AG04449 (cell line): ENCODE measurements at regions not wholly inside any gene's neighbourhood (a gene's known extent, or its start where the extent isn't known, plus 50 kb on each side); places are given as distances from the start of the nearest gene placed in this dataset.

ENCODE experiments used
- CTCF ChIA-PET: fragments of 350-600 bp; formaldehyde crosslinking; extraction: SDS; loops from one replicate; lab custom pipeline; 2021; ENCODE audit warnings: antibody characterized with exemption; lab: Yijun Ruan, JAX
- POLR2A ChIA-PET: fragments of 400-600, 350-600 bp; formaldehyde crosslinking; extraction: SDS; loops from one replicate; lab custom pipeline; 2020; ENCODE audit warnings: antibody characterized with exemption, inconsistent platforms; lab: Yijun Ruan, JAX
- DNase-seq: peaks from one replicate; pipeline ENCODE4 v3.0.0-alpha.2; 2010; ENCODE audit warnings: low read depth, low spot score
- H3K4me3 ChIP-seq: 2 replicates; pipeline ENCODE4 v1.5.1; 2011; ENCODE audit warnings: low read depth, mild to moderate bottlenecking, control low read depth, low read length
- TF ChIP-seq, protein P1 (sequence below): IDR thresholded peaks from one replicate; pipeline ENCODE4 v1.5.1; 2011; ENCODE audit warnings: mild to moderate bottlenecking, moderate library complexity, low read length, control low read depth, inconsistent platforms; ENCODE audit not compliant: insufficient read depth; ENCODE audit errors: missing control alignments

DNA sequence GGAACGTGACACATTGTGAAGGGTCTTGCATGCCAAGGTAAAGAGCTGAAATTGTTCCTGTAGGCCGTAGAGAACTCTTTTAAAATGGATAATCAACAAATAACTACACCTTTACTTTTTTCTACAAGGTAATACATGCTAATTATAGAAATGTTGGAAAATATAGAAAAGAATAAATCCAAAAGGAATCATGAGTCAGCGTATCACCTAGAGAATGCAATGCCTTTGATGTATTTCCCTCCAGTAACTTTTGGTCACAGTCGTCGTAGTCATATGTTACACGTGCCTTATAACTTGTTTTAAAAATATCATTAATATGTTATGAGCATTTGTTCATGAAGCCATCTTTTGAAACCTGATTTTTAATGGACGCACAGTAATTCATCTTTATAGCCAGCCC is 100.6 kb downstream of the LIPG start:
- H3K4me3 ChIP-seq, result no peak overlapping the region
- no peak for DNase-seq
- POLR2A ChIA-PET, result no interaction called here
- CTCF ChIA-PET, result no interaction called here
- TF ChIP-seq, protein P1, sequence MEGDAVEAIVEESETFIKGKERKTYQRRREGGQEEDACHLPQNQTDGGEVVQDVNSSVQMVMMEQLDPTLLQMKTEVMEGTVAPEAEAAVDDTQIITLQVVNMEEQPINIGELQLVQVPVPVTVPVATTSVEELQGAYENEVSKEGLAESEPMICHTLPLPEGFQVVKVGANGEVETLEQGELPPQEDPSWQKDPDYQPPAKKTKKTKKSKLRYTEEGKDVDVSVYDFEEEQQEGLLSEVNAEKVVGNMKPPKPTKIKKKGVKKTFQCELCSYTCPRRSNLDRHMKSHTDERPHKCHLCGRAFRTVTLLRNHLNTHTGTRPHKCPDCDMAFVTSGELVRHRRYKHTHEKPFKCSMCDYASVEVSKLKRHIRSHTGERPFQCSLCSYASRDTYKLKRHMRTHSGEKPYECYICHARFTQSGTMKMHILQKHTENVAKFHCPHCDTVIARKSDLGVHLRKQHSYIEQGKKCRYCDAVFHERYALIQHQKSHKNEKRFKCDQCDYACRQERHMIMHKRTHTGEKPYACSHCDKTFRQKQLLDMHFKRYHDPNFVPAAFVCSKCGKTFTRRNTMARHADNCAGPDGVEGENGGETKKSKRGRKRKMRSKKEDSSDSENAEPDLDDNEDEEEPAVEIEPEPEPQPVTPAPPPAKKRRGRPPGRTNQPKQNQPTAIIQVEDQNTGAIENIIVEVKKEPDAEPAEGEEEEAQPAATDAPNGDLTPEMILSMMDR, result no peak

DNA sequence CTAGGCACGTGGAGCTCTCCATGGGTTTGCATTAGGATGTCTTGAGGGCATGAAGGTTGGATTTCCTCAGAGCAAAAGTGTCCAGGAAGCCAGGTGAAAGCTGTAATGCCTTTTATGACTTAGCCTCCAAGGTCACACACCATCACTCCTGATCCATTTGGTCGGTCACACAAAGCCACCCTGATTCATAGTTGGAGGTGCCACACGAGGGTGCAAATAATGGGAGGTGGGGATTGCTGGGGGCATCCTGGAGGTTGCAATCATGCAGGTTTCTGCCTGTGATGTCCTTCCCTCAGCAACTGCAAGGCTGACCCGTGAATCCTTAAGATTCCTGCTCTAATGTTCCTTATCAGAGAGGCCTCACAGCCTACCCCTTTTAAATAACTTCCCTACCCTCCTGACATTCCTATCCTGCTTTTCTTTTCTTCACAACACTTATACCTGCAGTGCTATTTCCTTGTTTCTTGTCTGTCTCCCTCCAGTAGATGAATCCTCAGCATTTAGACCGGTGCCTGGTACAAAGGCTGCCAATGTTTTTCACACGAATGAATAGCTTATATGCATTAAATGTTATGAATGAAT is 97.1 kb downstream of the LIPG start:
- DNase-seq, result no peak
- CTCF ChIA-PET, result interaction anchor here (1.1 kb wide), 1 partner anchor 68 kb away, joined by 4 read pairs; no protein-coding TSS in a partner anchor
- POLR2A ChIA-PET, result no interaction called here
- H3K4me3 ChIP-seq, result no peak overlapping the region
- TF ChIP-seq, protein P1, result no peak

DNA sequence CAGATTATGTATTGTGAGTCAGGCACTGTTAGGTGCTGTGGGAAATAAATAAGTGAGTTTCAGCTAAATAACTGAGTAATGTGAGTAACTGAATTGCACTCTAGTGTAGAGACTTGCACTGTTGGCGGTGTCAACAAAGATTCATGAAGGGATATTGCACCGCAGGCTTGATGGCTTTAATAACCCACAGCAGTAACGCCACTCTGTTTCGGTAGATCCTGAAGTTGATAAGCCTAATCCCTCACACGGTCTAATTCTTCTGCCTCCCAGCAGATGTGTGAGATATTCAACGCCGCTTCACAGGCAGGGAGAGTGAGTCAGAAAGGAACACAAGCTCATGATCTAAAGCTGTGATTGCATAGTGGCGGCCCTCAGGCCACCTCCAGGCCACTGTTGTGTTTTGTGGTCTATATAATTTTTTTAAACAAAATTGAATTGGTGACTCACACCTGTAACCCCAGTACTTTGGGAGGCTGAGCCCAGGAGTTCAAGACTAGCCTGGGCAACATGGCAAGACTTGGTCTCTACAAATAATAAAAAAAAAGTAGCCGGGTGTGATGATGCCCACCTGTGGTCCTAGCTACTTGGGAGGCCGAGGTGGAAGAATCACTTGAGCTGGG is 94.3 kb downstream of the LIPG start:
- TF ChIP-seq, protein P1, result no peak
- no peak overlapping the region for H3K4me3 ChIP-seq
- CTCF ChIA-PET, result no interaction called here
- POLR2A ChIA-PET, result interaction anchor here (0.8 kb wide), 1 partner anchor 124 kb away, joined by 3 read pairs; no protein-coding TSS in a partner anchor
- peak; percentile 53 for DNase-seq

DNA sequence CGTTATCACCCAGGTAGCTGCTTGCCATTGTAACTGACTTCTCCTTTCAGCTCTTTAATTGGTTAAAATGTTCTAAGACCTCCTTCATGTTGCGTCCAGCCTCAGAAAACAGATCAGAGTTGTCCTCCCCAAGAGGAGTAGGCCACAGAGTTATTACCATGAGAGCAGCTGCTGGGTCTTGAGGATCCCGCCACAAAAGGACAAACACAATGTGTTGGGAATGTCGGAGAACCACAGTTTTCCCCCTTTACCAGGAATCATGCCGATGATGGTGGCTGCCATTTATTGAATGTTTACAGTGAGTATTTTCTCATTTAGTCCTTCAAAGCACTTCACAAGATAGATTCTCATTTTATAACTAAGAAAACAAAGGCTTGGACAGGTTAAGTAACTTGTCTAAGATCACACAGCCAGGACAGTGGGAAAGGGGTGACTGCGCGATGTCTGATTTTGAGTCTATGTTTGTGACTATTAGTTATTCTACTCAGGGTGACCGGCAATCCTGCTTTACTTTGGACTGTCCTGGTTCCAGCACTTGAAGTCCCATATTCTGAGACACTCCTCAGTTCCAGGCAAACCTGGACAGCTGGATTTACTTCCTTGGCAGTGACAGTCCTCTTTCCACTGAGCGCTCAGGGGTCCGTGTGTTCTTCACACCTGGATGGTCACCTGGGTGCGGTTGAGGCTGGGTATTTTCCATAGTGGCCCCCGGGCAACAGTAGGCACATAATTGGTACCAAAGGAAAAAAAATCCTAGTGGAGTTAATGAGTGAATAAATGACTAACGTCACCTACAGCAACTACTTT is 93.6 kb downstream of the LIPG start:
- TF ChIP-seq, protein P1, result no peak
- no peak overlapping the region for H3K4me3 ChIP-seq
- CTCF ChIA-PET, result no interaction called here
- DNase-seq, result no peak
- POLR2A ChIA-PET, result no interaction called here

DNA sequence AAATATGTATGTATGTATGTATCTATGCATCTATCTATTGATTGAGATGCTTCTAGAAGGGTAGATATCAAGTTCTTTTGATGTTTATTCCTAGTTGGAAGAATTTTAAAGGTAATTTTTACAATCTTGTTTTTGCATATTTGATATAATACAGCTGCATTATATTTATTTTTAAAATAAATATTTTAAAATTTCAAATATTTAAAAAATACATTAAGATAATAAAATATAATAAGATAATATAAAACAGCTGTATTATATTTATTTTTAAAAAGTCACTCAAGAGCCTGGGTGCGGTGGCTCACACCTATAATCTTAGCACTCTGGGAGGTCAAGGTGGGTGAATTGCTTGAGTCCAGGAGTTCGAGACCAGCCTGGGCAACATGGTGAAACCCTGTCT is 92.5 kb downstream of the LIPG start:
- CTCF ChIA-PET, result no interaction called here
- no peak overlapping the region for H3K4me3 ChIP-seq
- TF ChIP-seq, protein P1, result no peak
- POLR2A ChIA-PET, result no interaction called here
- DNase-seq, result no peak
